Sigmoid colon (tissue), 6 donors: ENCODE measurements at regions not wholly inside any gene's neighbourhood (a gene's known extent, or its start where the extent isn't known, plus 50 kb on each side); places are given as distances from the start of the nearest gene placed in this dataset.
"Not testable (repeated sequence)": the region's sequence is repeated elsewhere in the genome, so short reads cannot be mapped to it uniquely, and the experiment has no call there.

ENCODE experiments used
- DNase-seq: peaks from one replicate; pipeline ENCODE4 v3.0.0-alpha.2; 2019
- H3K27ac ChIP-seq, 4 donors: fragments of 200-600 bp; sonication (generic); one replicate each; pipeline ENCODE4 v1.5.1; 2016 to 2019; ENCODE audit warnings: mild to moderate bottlenecking in 1 of 4
- H3K27me3 ChIP-seq, 3 donors: fragments of 200-600 bp; sonication (generic); one replicate each; pipeline ENCODE4 v1.5.1; 2019; ENCODE audit warnings: mild to moderate bottlenecking in 1 of 3
- H3K36me3 ChIP-seq, 4 donors: fragments of 200-600 bp; sonication (generic); one replicate each; pipeline ENCODE4 v1.5.1; 2016 to 2019
- H3K4me1 ChIP-seq, 4 donors: fragments of 200-600 bp; sonication (generic); one replicate each; pipeline ENCODE4 v1.5.1; 2017 to 2019
- H3K4me3 ChIP-seq, 4 donors: fragments of 200-600 bp; sonication (generic); one replicate each; pipeline ENCODE4 v1.5.1; 2017 to 2019; ENCODE audit warnings: mild to moderate bottlenecking in 2 of 4, moderate library complexity in 1 of 4
- H3K9me3 ChIP-seq, 4 donors: fragments of 200-600 bp in 3 of 4; sonication (generic) in 3 of 4; one replicate each; pipeline versions ENCODE4 v1.5.1 to v1.6.1; 2013 to 2019
- WGBS, 2 donors: extraction: QIAGEN DNeasy Blood & Tissue Kit; methylation state at CpG; one replicate each; pipeline ENCODE4 v1.1.7; 2013; 5-methylcytosine and 5-hydroxymethylcytosine counted together
- intact Hi-C: fragments of 100-400 bp; cut with DNase I; formaldehyde crosslinking; loops from one replicate; pipeline ENCODE4 v1.15.1; 2023
- donor health status: healthy with polysubstance abuse.
- donor health status: healthy.

GRCh38 chr10:46645110-46645509 lies 66.2 kb downstream of the SYT15 start:
- H3K27me3 ChIP-seq, intact Hi-C loops, H3K9me3 ChIP-seq, DNase-seq, H3K4me1 ChIP-seq, H3K4me3 ChIP-seq, H3K27ac ChIP-seq, H3K36me3 ChIP-seq: not testable (repeated sequence)
- WGBS, 2 donors: 73 to 76% methylated on average over 1 of the region's 1 CpG

- H3K27ac ChIP-seq, H3K36me3 ChIP-seq, H3K4me1 ChIP-seq, H3K9me3 ChIP-seq, DNase-seq, H3K27me3 ChIP-seq, H3K4me3 ChIP-seq, intact Hi-C loops: not testable (repeated sequence)
- WGBS, 2 donors: 44 to 80% methylated on average over 2 to 3 of the region's 3 CpGs
Observed at GRCh38 chr10:46646132-46646531, 67.2 kb downstream of the SYT15 start.

- DNase-seq, H3K4me1 ChIP-seq, H3K36me3 ChIP-seq, H3K27ac ChIP-seq, H3K9me3 ChIP-seq, intact Hi-C loops, H3K4me3 ChIP-seq, H3K27me3 ChIP-seq: not testable (repeated sequence)
- 12 to 74% methylated on average over 1 of the region's 5 CpGs for WGBS, 2 donors
Observed at GRCh38 chr10:46650967-46651366, 72.0 kb downstream of the SYT15 start.

GRCh38 chr10:46657437-46657836 lies 78.5 kb downstream of the SYT15 start:
- no CpG with 5 or more reads among the region's 3 CpGs for WGBS, 2 donors
- intact Hi-C loops, H3K4me1 ChIP-seq, H3K36me3 ChIP-seq, H3K9me3 ChIP-seq, H3K27me3 ChIP-seq, H3K27ac ChIP-seq, H3K4me3 ChIP-seq, DNase-seq: not testable (repeated sequence)

GRCh38 chr10:46660027-46660834 lies 81.3 kb downstream of the SYT15 start:
- WGBS, 2 donors: 32 to 69% methylated on average over 1 of the region's 8 CpGs
- H3K4me3 ChIP-seq, H3K27me3 ChIP-seq, H3K27ac ChIP-seq, H3K36me3 ChIP-seq, H3K9me3 ChIP-seq, DNase-seq, H3K4me1 ChIP-seq, intact Hi-C loops: not testable (repeated sequence)

DNA sequence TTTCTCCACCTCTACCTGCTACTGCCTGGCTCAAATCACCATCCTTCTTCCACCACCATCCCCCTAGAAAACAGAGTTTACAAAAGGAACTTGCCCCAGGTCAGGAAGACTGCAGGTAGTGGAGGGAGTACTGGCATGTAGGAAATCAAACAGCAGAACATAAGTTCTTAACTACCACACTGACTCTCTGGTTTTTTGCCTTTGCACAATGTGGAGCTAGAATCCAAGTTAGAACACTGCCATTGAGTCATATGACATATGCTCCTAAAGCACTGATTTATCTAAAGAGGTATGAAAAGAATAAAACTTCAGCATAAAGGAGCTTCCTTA lies 81.9 kb downstream of the SYT15 start:
- H3K27ac ChIP-seq, H3K27me3 ChIP-seq, DNase-seq, H3K36me3 ChIP-seq, H3K4me1 ChIP-seq, H3K9me3 ChIP-seq, intact Hi-C loops, H3K4me3 ChIP-seq: not testable (repeated sequence)

- intact Hi-C loops, DNase-seq, H3K27ac ChIP-seq, H3K4me1 ChIP-seq, H3K36me3 ChIP-seq, H3K27me3 ChIP-seq, H3K9me3 ChIP-seq, H3K4me3 ChIP-seq: not testable (repeated sequence)
- 62 to 89% methylated on average over 1 of the region's 1 CpG for WGBS, 2 donors
Observed at GRCh38 chr10:46665536-46665935, 86.6 kb downstream of the SYT15 start.

GRCh38 chr10:46668357-46668997 lies 89.5 kb downstream of the SYT15 start:
- H3K27ac ChIP-seq, H3K4me3 ChIP-seq, H3K4me1 ChIP-seq, H3K27me3 ChIP-seq, H3K9me3 ChIP-seq, H3K36me3 ChIP-seq, intact Hi-C loops, DNase-seq: not testable (repeated sequence)
- WGBS, 2 donors: 83 to 85% methylated on average over 6 of the region's 6 CpGs

- DNase-seq, H3K4me3 ChIP-seq, H3K4me1 ChIP-seq, H3K9me3 ChIP-seq, H3K36me3 ChIP-seq, H3K27ac ChIP-seq, intact Hi-C loops, H3K27me3 ChIP-seq: not testable (repeated sequence)
- WGBS, 2 donors: 79 to 84% methylated on average over 2 to 3 of the region's 8 CpGs
Observed at GRCh38 chr10:46677836-46678435, 99.0 kb downstream of the SYT15 start.

GRCh38 chr10:46691397-46691796 lies 112.5 kb downstream of the SYT15 start:
- H3K27ac ChIP-seq, H3K9me3 ChIP-seq, H3K27me3 ChIP-seq, H3K4me3 ChIP-seq, intact Hi-C loops, DNase-seq, H3K36me3 ChIP-seq, H3K4me1 ChIP-seq: not testable (repeated sequence)
- no CpG with 5 or more reads among the region's 2 CpGs for WGBS, 2 donors

- WGBS, 2 donors: 7 to 26% methylated on average over 1 of the region's 2 CpGs
- intact Hi-C loops, H3K27me3 ChIP-seq, H3K36me3 ChIP-seq, H3K27ac ChIP-seq, H3K9me3 ChIP-seq, H3K4me1 ChIP-seq, H3K4me3 ChIP-seq, DNase-seq: not testable (repeated sequence)
Observed at GRCh38 chr10:46693218-46693617, 114.3 kb downstream of the SYT15 start.

DNA sequence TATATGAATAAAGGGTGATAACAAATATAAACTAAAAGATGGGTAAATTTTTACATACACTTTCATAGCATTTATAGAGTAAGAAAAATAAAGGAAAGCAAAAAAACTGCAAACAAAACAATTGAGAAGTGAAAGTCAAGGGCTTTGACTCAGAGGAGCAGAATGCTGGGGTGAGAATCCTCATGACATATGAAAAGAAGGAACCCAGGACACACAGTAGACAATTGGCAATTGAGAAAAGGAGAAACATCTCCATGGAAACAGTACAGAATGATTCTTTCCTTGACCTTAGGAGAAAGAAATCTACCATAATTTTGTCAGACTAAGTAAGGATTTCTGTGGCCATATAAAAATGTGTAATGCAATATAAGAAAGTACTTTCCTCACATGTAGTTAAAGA lies 138.3 kb downstream of the SYT15 start:
- H3K36me3 ChIP-seq, H3K9me3 ChIP-seq, H3K4me1 ChIP-seq, DNase-seq, H3K4me3 ChIP-seq, H3K27ac ChIP-seq, intact Hi-C loops, H3K27me3 ChIP-seq: not testable (repeated sequence)

DNA sequence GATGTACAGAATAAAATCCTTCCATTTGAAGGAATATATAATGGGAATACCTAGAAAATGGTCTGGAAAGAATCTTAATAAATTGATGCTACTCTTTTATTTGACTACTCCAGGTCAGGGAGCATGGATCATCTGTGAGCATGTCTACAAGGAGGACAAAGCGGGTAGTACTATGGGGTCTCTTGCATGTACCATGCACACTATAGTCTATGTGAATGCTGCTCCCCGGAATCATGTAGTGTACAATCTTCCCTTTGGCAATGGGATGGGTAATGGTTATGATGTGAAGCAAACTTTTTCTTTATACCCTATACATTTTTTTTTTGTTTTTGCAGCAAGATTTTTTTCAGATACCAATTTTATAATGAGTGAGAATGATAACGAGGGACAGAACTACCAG lies 139.1 kb downstream of the SYT15 start:
- H3K36me3 ChIP-seq, DNase-seq, H3K4me3 ChIP-seq, H3K9me3 ChIP-seq, H3K4me1 ChIP-seq, H3K27me3 ChIP-seq, intact Hi-C loops, H3K27ac ChIP-seq: not testable (repeated sequence)
- 82 to 92% methylated on average over 3 of the region's 3 CpGs for WGBS, 2 donors
